ENCODE measurements at regions not wholly inside any gene's neighbourhood (a gene's known extent, or its start where the extent isn't known, plus 50 kb on each side); places are given as distances from the start of the nearest gene placed in this dataset.
A peak's percentile ranks its signal among the peaks of the same experiment; 100 is the strongest.

- no peak for DNase-seq (ENCODE audit: low spot score)
Measured at GRCh38 chrX:10083809-10084208, 73.0 kb upstream of the CLCN4 start.

- DNase-seq (ENCODE audit: low spot score): no peak
Measured at GRCh38 chrX:10085223-10085622, 71.6 kb upstream of the CLCN4 start.

GRCh38 chrX:10086676-10087075 lies 70.1 kb upstream of the CLCN4 start:
- DNase-seq (ENCODE audit: low spot score): no peak

GRCh38 chrX:10087391-10087790 lies 69.4 kb upstream of the CLCN4 start:
- DNase-seq (ENCODE audit: low spot score): no peak

- peak; percentile 73 for DNase-seq (ENCODE audit: low spot score)
Measured at GRCh38 chrX:10089378-10089795, 67.4 kb upstream of the CLCN4 start.

- no peak for DNase-seq (ENCODE audit: low spot score)
Measured at GRCh38 chrX:10090319-10090718, 66.5 kb upstream of the CLCN4 start.

- no peak for DNase-seq (ENCODE audit: low spot score)
Measured at GRCh38 chrX:10095246-10095645, 61.5 kb upstream of the CLCN4 start.

GRCh38 chrX:10095698-10096432 lies 60.9 kb upstream of the CLCN4 start:
- DNase-seq (ENCODE audit: low spot score): no peak

- no peak for DNase-seq (ENCODE audit: low spot score)
Measured at GRCh38 chrX:10098270-10098713, 58.5 kb upstream of the CLCN4 start.

- DNase-seq (ENCODE audit: low spot score): no peak
Measured at GRCh38 chrX:10099411-10099810, 57.4 kb upstream of the CLCN4 start.

- DNase-seq (ENCODE audit: low spot score): no peak
Measured at GRCh38 chrX:10101269-10101668, 55.5 kb upstream of the CLCN4 start.

GRCh38 chrX:10102046-10102704 lies 54.6 kb upstream of the CLCN4 start:
- no peak for DNase-seq (ENCODE audit: low spot score)

GRCh38 chrX:10103023-10103422 lies 53.8 kb upstream of the CLCN4 start:
- DNase-seq (ENCODE audit: low spot score): no peak

GRCh38 chrX:10104958-10105658 lies 51.7 kb upstream of the CLCN4 start:
- DNase-seq (ENCODE audit: low spot score): no peak

- no peak for DNase-seq (ENCODE audit: low spot score)
Measured at GRCh38 chrX:10106806-10107205, 50.0 kb upstream of the CLCN4 start.

Measured in hematopoietic multipotent progenitor cell treated with erythropoietin and hydrocortisone succinate and interleukin-3 and kit ligand, for 15 days (in vitro differentiated cells).